ENCODE measurements at regions not wholly inside any gene's neighbourhood (a gene's known extent, or its start where the extent isn't known, plus 50 kb on each side); places are given as distances from the start of the nearest gene placed in this dataset.

GRCh38 chr20:6407163-6407562, 284.3 kb upstream of the FERMT1 start:
- no peak for TF ChIP-seq YY1 (IDR thresholded peaks at IDR 0.05; ENCODE audit: insufficient read depth, insufficient read length)
- TF ChIP-seq ZNF274 (IDR thresholded peaks at IDR 0.05; ENCODE audit: low read depth, low read length) = no peak
- TF ChIP-seq SUZ12 (IDR thresholded peaks at IDR 0.05; ENCODE audit: extremely low read depth, insufficient read depth, insufficient read length) = no peak

All from NT2/D1 (cell line).